ENCODE measurements at regions not wholly inside any gene's neighbourhood (a gene's known extent, or its start where the extent isn't known, plus 50 kb on each side); places are given as distances from the start of the nearest gene placed in this dataset.

GRCh38 chr16:59658572-59658971 is 924.5 kb upstream of the GOT2 start:
- Histone ChIP-seq H3K9ac (ENCODE audit: insufficient read depth, low read depth, low read length) (no peak overlapping the region), H3K9me3 (ENCODE audit: low read length) (peaks cover 64% of the 10 kb centered on the region), H3K4me2 (ENCODE audit: low read depth, low read length) (no peak overlapping the region), H4K20me1 (ENCODE audit: insufficient read depth, low read length) (no peaks in the 10 kb centered on the region), H3K4me1 (ENCODE audit: insufficient read depth, low read length) (no peaks in the 10 kb centered on the region), H3K36me3 (replicated peaks in 1 of 2; ENCODE audit: control insufficient read depth in 1 of 2, insufficient read depth in 2 of 2, low read length in 2 of 2) (no peaks in the 10 kb centered on the region), H3K27ac (ENCODE audit: extremely low read length, insufficient read depth, low read length) (no peak overlapping the region), H3K79me2 (ENCODE audit: insufficient read depth, low read length) (no peaks in the 10 kb centered on the region), H3K27me3 (ENCODE audit: control insufficient read depth in 1 of 2, insufficient read depth in 2 of 2, low read length in 2 of 2) (no peaks in the 10 kb centered on the region), H2AFZ (ENCODE audit: low read length) (no peak overlapping the region), H3K4me3 (replicated peaks in 1 of 3; ENCODE audit: insufficient read depth in 1 of 3, low read depth in 2 of 3, low read length in 3 of 3) (no peak overlapping the region)
- ATAC-seq (no peak), DNase-seq (ENCODE audit: low spot score) (no peak), FAIRE-seq (no peak)
- in situ Hi-C loops (cut with HindIII; ENCODE audit: extremely low pct_ligation_motif_present, low pct_unique_long_range_greater_than_20kb), result no loop called here
- TF ChIP-seq MAFK (conservative IDR thresholded peaks at IDR 0.05 in 1 of 2, IDR thresholded peaks at IDR 0.05 in 1 of 2; ENCODE audit: low read length in 2 of 2) (peak; percentile 77 to 84), SPEN (CRISPR knock-in tag; IDR thresholded peaks at IDR 0.05; ENCODE audit: low read depth) (no peak), MAFF (IDR thresholded peaks at IDR 0.05; ENCODE audit: low read depth, low read length) (peak; percentile 68)
- no TSS peak for BruUV-seq (replicated peaks)
- ChIA-PET CTCF (ENCODE audit: low intra/inter-chr PET ratio, low total read pairs) (no interaction called here), POLR2A (no interaction called here)
- WGBS (ENCODE audit: low lambda C conversion rate), result 30% methylated on average over 3 of the region's 3 CpGs
- intact Hi-C loops (cut with micrococcal nuclease; ENCODE audit: unreplicated experiment), result no loop called here

- Histone ChIP-seq H4K20me1 (ENCODE audit: insufficient read depth, low read length) (no peaks in the 10 kb centered on the region), H3K36me3 (replicated peaks in 1 of 2; ENCODE audit: control insufficient read depth in 1 of 2, insufficient read depth in 2 of 2, low read length in 2 of 2) (no peaks in the 10 kb centered on the region), H3K9me3 (ENCODE audit: low read length) (peaks cover 69% of the 10 kb centered on the region), H3K9ac (ENCODE audit: insufficient read depth, low read depth, low read length) (no peak overlapping the region), H3K27ac (ENCODE audit: extremely low read length, insufficient read depth, low read length) (no peak overlapping the region), H3K79me2 (ENCODE audit: insufficient read depth, low read length) (no peaks in the 10 kb centered on the region), H3K4me2 (ENCODE audit: low read depth, low read length) (no peak overlapping the region), H3K4me1 (ENCODE audit: insufficient read depth, low read length) (no peaks in the 10 kb centered on the region), H2AFZ (ENCODE audit: low read length) (no peak overlapping the region), H3K4me3 (replicated peaks in 1 of 3; ENCODE audit: insufficient read depth in 1 of 3, low read depth in 2 of 3, low read length in 3 of 3) (no peak overlapping the region), H3K27me3 (ENCODE audit: control insufficient read depth in 1 of 2, insufficient read depth in 2 of 2, low read length in 2 of 2) (no peaks in the 10 kb centered on the region)
- WGBS (ENCODE audit: low lambda C conversion rate), result 3% methylated on average over 2 of the region's 2 CpGs
- DNase-seq (ENCODE audit: low spot score), result no peak
- ATAC-seq, result no peak
- CTCF ChIA-PET (ENCODE audit: low intra/inter-chr PET ratio, low total read pairs), result no interaction called here
- BruUV-seq (replicated peaks), result no TSS peak
- no peak for FAIRE-seq
- in situ Hi-C loops (cut with HindIII; ENCODE audit: extremely low pct_ligation_motif_present, low pct_unique_long_range_greater_than_20kb) (no loop called here), intact Hi-C loops (cut with micrococcal nuclease; ENCODE audit: unreplicated experiment) (no loop called here)
- POLR2A ChIA-PET, result no interaction called here
- TF ChIP-seq ZNF615 (CRISPR knock-in tag; IDR thresholded peaks at IDR 0.05; ENCODE audit: borderline replicate concordance) (no peak), ARID2 (CRISPR knock-in tag; IDR thresholded peaks at IDR 0.05; ENCODE audit: borderline replicate concordance) (no peak), RORA (CRISPR knock-in tag; IDR thresholded peaks at IDR 0.05) (no peak), ARNT2 (CRISPR knock-in tag; IDR thresholded peaks at IDR 0.05; ENCODE audit: low read depth) (no peak), ZBTB8A (CRISPR knock-in tag; IDR thresholded peaks at IDR 0.05; ENCODE audit: borderline replicate concordance, low read depth) (no peak), ZNF777 (CRISPR knock-in tag; IDR thresholded peaks at IDR 0.05) (no peak), PRPF4 (IDR thresholded peaks at IDR 0.05; ENCODE audit: low read depth, low read length, poor library complexity, severe bottlenecking) (no peak), DMAP1 (CRISPR knock-in tag; IDR thresholded peaks at IDR 0.05) (no peak), DRAP1 (CRISPR knock-in tag; IDR thresholded peaks at IDR 0.05) (no peak), POLR2AphosphoS5 (IDR thresholded peaks at IDR 0.05; ENCODE audit: low read depth, low read length) (no peak), ZNF772 (CRISPR knock-in tag; IDR thresholded peaks at IDR 0.05) (no peak), HDAC2 (CRISPR knock-in tag; IDR thresholded peaks at IDR 0.05) (no peak), ZFP82 (CRISPR knock-in tag; IDR thresholded peaks at IDR 0.05; ENCODE audit: borderline replicate concordance) (no peak), HNRNPK (IDR thresholded peaks at IDR 0.05; ENCODE audit: low read depth, low read length, poor library complexity, severe bottlenecking) (no peak), ZNF512 (CRISPR knock-in tag; IDR thresholded peaks at IDR 0.05) (no peak), ZNF580 (CRISPR knock-in tag; IDR thresholded peaks at IDR 0.05; ENCODE audit: borderline replicate concordance, low read depth) (no peak), ZNF720 (CRISPR knock-in tag; IDR thresholded peaks at IDR 0.05) (no peak)
Observed at GRCh38 chr16:59655031-59655430, 920.9 kb upstream of the GOT2 start.

Measured in HepG2 (cell line).